Erythroblast (primary cell): ENCODE measurements at regions not wholly inside any gene's neighbourhood (a gene's known extent, or its start where the extent isn't known, plus 50 kb on each side); places are given as distances from the start of the nearest gene placed in this dataset.

Source experiments
- GATA1 ChIP-seq: IDR thresholded peaks from 2 replicates; pipeline ENCODE4 v1.6.1; 2011; ENCODE audit warnings: low read depth, mild to moderate bottlenecking, control low read depth, low read length, moderate library complexity
- POLR2A ChIP-seq: IDR thresholded peaks from 2 replicates; pipeline ENCODE4 v1.6.1; 2011; ENCODE audit warnings: mild to moderate bottlenecking, low read length

DNA sequence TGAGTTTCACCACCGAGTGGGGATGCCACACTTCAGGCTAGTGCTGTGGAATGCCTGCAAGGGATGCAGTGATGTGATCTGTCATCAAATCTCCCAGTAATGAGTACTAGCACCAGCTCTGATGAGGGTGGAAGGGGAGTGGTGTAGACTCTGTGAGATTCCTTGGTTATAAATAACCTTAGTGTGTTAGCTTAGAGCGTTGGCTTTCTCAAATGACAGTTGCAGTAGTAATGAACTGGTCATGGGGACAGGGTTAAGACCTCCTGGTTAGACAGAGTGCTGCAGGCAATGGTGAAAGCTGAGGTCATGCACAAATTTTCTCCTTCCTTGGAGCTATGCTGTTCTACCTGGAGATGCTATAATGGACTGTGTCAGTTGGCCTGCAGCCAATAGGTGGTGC, 1063.4 kb upstream of the CRIM1 start:
- TF ChIP-seq POLR2A: no peak
- no peak for TF ChIP-seq GATA1
